ENCODE measurements at regions not wholly inside any gene's neighbourhood (a gene's known extent, or its start where the extent isn't known, plus 50 kb on each side); places are given as distances from the start of the nearest gene placed in this dataset.

GRCh38 chr7:66427956-66428355, 200.7 kb upstream of the KCTD7 start:
- no peak for TF ChIP-seq CTCF (conservative IDR thresholded peaks at IDR 0.05; ENCODE audit: low read depth in 2 of 2)
- TF ChIP-seq POLR2AphosphoS5 (IDR thresholded peaks at IDR 0.05; ENCODE audit: low read depth) = no peak
- TF ChIP-seq JUNB (IDR thresholded peaks at IDR 0.05; ENCODE audit: unreplicated experiment) = no peak
- no peak for TF ChIP-seq ZNF331 (CRISPR knock-in tag; IDR thresholded peaks at IDR 0.05; ENCODE audit: low read depth)
- TF ChIP-seq REST (IDR thresholded peaks at IDR 0.05; ENCODE audit: unreplicated experiment) = no peak
- no peak for TF ChIP-seq EZH2phosphoT487 (IDR thresholded peaks at IDR 0.05; ENCODE audit: unreplicated experiment)
- no peak for TF ChIP-seq ZNF462 (CRISPR knock-in tag; IDR thresholded peaks at IDR 0.05)
- TF ChIP-seq CREB1 (CRISPR knock-in tag; IDR thresholded peaks at IDR 0.05; ENCODE audit: low read depth) = no peak
- TF ChIP-seq EZH2 (IDR thresholded peaks at IDR 0.05; ENCODE audit: low read depth, unreplicated experiment) = no peak
- TF ChIP-seq STAT1 (IDR thresholded peaks at IDR 0.05; ENCODE audit: unreplicated experiment) = no peak
- TF ChIP-seq ETS1 (IDR thresholded peaks at IDR 0.05) = no peak
- TF ChIP-seq ZNF114 (CRISPR knock-in tag; IDR thresholded peaks at IDR 0.05) = no peak
- TF ChIP-seq NANOG (IDR thresholded peaks at IDR 0.05; ENCODE audit: borderline replicate concordance) = no peak
